IMR-90 (cell line): ENCODE measurements at regions not wholly inside any gene's neighbourhood (a gene's known extent, or its start where the extent isn't known, plus 50 kb on each side); places are given as distances from the start of the nearest gene placed in this dataset.

ENCODE experiments used
- ATAC-seq: fragments of 200-7000 bp; cut with Tn5 transposase; 2 replicates; pipeline ENCODE4 v1.9.1; 2020; ENCODE audit warnings: low read depth, mild to moderate bottlenecking, moderate library complexity
- BruUV-seq: library from RNA; stranded (reverse); fragments of 400-500 nt; replicated peaks from 2 replicates; lab custom pipeline; 2021; lab: Mats Ljungman, UMichigan
- CTCF ChIA-PET: fragments of 300-600 bp; formaldehyde crosslinking; extraction: SDS; loops from one replicate; lab custom pipeline; 2021; ENCODE audit warnings: antibody characterized with exemption; lab: Yijun Ruan, JAX
- POLR2A ChIA-PET: fragments of 300-600 bp; sonication (Branson Sonifier 250); formaldehyde crosslinking; loops from one replicate; lab custom pipeline; 2022; ENCODE audit warnings: antibody characterized with exemption; ENCODE audit not compliant: unreplicated experiment; lab: Charles Lee
- DNase-seq: peaks from one replicate; pipeline ENCODE4 v3.0.0; 2013
- H2AFZ ChIP-seq: replicated peaks from 2 replicates; pipeline ENCODE3; 2013; ENCODE audit warnings: low read length, mild to moderate bottlenecking; ENCODE audit not compliant: poor library complexity
- H2AK5ac ChIP-seq: 2 replicates; pipeline ENCODE4 v1.6.1; 2013; ENCODE audit warnings: low read depth, low read length, inconsistent platforms
- H2AK9ac ChIP-seq: replicated peaks from 2 replicates; pipeline ENCODE3; 2013; ENCODE audit warnings: mild to moderate bottlenecking, low read depth, low read length, moderate library complexity; ENCODE audit not compliant: poor library complexity
- H2BK120ac ChIP-seq: 2 replicates; pipeline ENCODE4 v1.6.1; 2013; ENCODE audit warnings: low read depth, low read length, inconsistent platforms
- H2BK15ac ChIP-seq: 3 replicates; pipeline ENCODE4 v1.6.1; 2013; ENCODE audit warnings: low read depth, low read length, inconsistent platforms
- H2BK20ac ChIP-seq: 2 replicates; pipeline ENCODE4 v1.6.1; 2013; ENCODE audit warnings: low read depth, mild to moderate bottlenecking, inconsistent platforms, low read length, moderate library complexity
- H2BK5ac ChIP-seq: 2 replicates; pipeline ENCODE4 v1.6.1; 2013; ENCODE audit warnings: mild to moderate bottlenecking, low read depth, low read length, inconsistent platforms; ENCODE audit not compliant: poor library complexity, severe bottlenecking
- H3K14ac ChIP-seq: replicated peaks from 2 replicates; pipeline ENCODE4 v1.6.1; 2013; ENCODE audit warnings: low read depth, low read length, inconsistent platforms
- H3K18ac ChIP-seq: 2 replicates; pipeline ENCODE4 v1.6.1; 2013; ENCODE audit warnings: low read depth, low read length, control low read depth
- H3K23ac ChIP-seq: 2 replicates; pipeline ENCODE4 v1.6.1; 2013; ENCODE audit warnings: low read depth, low read length, inconsistent platforms
- H3K27ac ChIP-seq: 2 replicates; pipeline ENCODE4 v1.5.1; 2013; ENCODE audit warnings: mild to moderate bottlenecking, control low read depth, low read length; ENCODE audit not compliant: insufficient read depth
- H3K27me3 ChIP-seq: 2 replicates; pipeline ENCODE4 v1.6.1; 2013; ENCODE audit warnings: low read length; ENCODE audit not compliant: control insufficient read depth, insufficient read depth
- H3K36me3 ChIP-seq: 2 replicates; pipeline ENCODE4 v1.6.1; 2013; ENCODE audit warnings: low read length, mixed read lengths; ENCODE audit not compliant: control insufficient read depth, insufficient read depth
- H3K4ac ChIP-seq: 2 replicates; pipeline ENCODE4 v1.6.1; 2013; ENCODE audit warnings: low read depth, low read length, inconsistent platforms
- H3K4me1 ChIP-seq: 2 replicates; pipeline ENCODE4 v1.6.1; 2013; ENCODE audit warnings: low read length, mixed read lengths; ENCODE audit not compliant: control insufficient read depth, insufficient read depth
- H3K4me2 ChIP-seq: 2 replicates; pipeline ENCODE4 v1.6.1; 2013; ENCODE audit warnings: low read depth, mild to moderate bottlenecking, control low read depth, low read length, moderate library complexity
- H3K4me3 ChIP-seq: 2 replicates; pipeline ENCODE4 v1.5.1; 2013; ENCODE audit warnings: low read depth, mild to moderate bottlenecking, control low read depth, low read length, moderate library complexity; ENCODE audit not compliant: insufficient read depth
- H3K56ac ChIP-seq: 2 replicates; pipeline ENCODE4 v1.6.1; 2013; ENCODE audit warnings: low read length, inconsistent platforms; ENCODE audit not compliant: insufficient read depth; ENCODE audit errors: extremely low read depth
- H3K79me1 ChIP-seq, 2 experiments: 2 replicates each; pipeline ENCODE4 v1.6.1; 2013; ENCODE audit warnings: low read length in 2 of 2, inconsistent platforms in 1 of 2, low read depth in 1 of 2
- H3K9ac ChIP-seq: 2 replicates; pipeline ENCODE4 v1.6.1; 2013; ENCODE audit warnings: low read depth, low read length, control low read depth
- H3K9me1 ChIP-seq: 2 replicates; pipeline ENCODE4 v1.6.1; 2013; ENCODE audit warnings: low read length, inconsistent platforms; ENCODE audit not compliant: insufficient read depth
- H3K9me3 ChIP-seq: 2 replicates; pipeline ENCODE4 v1.6.1; 2013; ENCODE audit warnings: low read length; ENCODE audit not compliant: control insufficient read depth, insufficient read depth
- H4K20me1 ChIP-seq: 2 replicates; pipeline ENCODE4 v1.6.1; 2013; ENCODE audit warnings: low read length, inconsistent platforms; ENCODE audit not compliant: insufficient read depth
- H4K5ac ChIP-seq: 2 replicates; pipeline ENCODE4 v1.6.1; 2013; ENCODE audit warnings: mild to moderate bottlenecking, low read depth, low read length, control low read depth
- H4K8ac ChIP-seq, 2 experiments: 2 replicates each; pipeline ENCODE4 v1.6.1; 2013; ENCODE audit warnings: low read depth in 2 of 2, low read length in 2 of 2, control low read depth in 1 of 2, inconsistent platforms in 1 of 2
- H4K91ac ChIP-seq: 2 replicates; pipeline ENCODE4 v1.6.1; 2013; ENCODE audit warnings: low read depth, low read length, inconsistent platforms; ENCODE audit not compliant: insufficient read depth
- CHD1 ChIP-seq: IDR thresholded peaks from 2 replicates; pipeline ENCODE4 v1.6.1; 2012; ENCODE audit warnings: low read depth, low read length, improper control_type of control experiment
- FOS ChIP-seq: fragments of 150-350 bp; IDR thresholded peaks from 2 replicates; pipeline ENCODE4 v1.6.1; 2016; ENCODE audit warnings: low read depth, low read length
- WGBS, 2 experiments: methylation state at CpG; one replicate each; pipeline versions ENCODE4 v1.1.5 to v1.1.7; 2013; ENCODE audit warnings: missing lambda C conversion rate in 2 of 2; ENCODE audit not compliant: insufficient read length in 1 of 2; ENCODE audit errors: extremely low coverage in 2 of 2; 5-methylcytosine and 5-hydroxymethylcytosine counted together
- dilution Hi-C: fragments of 300-500 bp; cut with HindIII; formaldehyde crosslinking; loops from one replicate; pipeline ENCODE4 v1.14.3; 2018; ENCODE audit warnings: low sequenced_read_pairs; ENCODE audit not compliant: unreplicated experiment
- in situ Hi-C: fragments of 300-500 bp; cut with MboI; formaldehyde crosslinking; loops from 3 replicates; pipeline ENCODE4 v1.14.3; 2019; ENCODE audit warnings: low sequenced_read_pairs, inconsistent platforms, mixed read lengths
- intact Hi-C: fragments of 100-400 bp; cut with micrococcal nuclease; formaldehyde crosslinking; loops from 2 replicates; pipeline ENCODE4 v1.10.0; 2022

GRCh38 chr7:91800389-91800788, 80.1 kb downstream of the MTERF1 start:
- Histone ChIP-seq H2BK20ac (no peak overlapping the region), H3K4me2 (no peak overlapping the region), H2BK5ac (no peak overlapping the region), H3K27me3 (no peaks in the 10 kb centered on the region), H4K8ac (no peak overlapping the region), H2AK5ac (no peak overlapping the region), H3K14ac (no peak overlapping the region), H2AFZ (no peak overlapping the region), H3K4me3 (no peak overlapping the region), H2BK15ac (no peak overlapping the region), H4K20me1 (no peaks in the 10 kb centered on the region), H3K9me1 (no peaks in the 10 kb centered on the region), H3K36me3 (no peaks in the 10 kb centered on the region), H3K4me1 (no peaks in the 10 kb centered on the region), H3K9ac (no peak overlapping the region), H3K79me1 (no peaks in the 10 kb centered on the region), H3K9me3 (no peaks in the 10 kb centered on the region), H3K4ac (no peak overlapping the region), H4K91ac (no peak overlapping the region), H3K23ac (no peak overlapping the region), H3K18ac (no peak overlapping the region), H4K5ac (no peak overlapping the region), H2AK9ac (no peak overlapping the region), H3K56ac (no peak overlapping the region), H2BK120ac (no peak overlapping the region), H3K27ac (no peak overlapping the region)
- ChIA-PET POLR2A (no interaction called here), CTCF (interaction anchor here (0.6 kb wide), 1 partner anchor 9 kb away, joined by 3 read pairs; no protein-coding TSS in a partner anchor)
- dilution Hi-C loops, result no loop called here
- in situ Hi-C loops, result no loop called here
- DNase-seq, result no peak
- intact Hi-C loops, result no loop called here
- TF ChIP-seq FOS (no peak), CHD1 (no peak)
- BruUV-seq, result no TSS peak
- ATAC-seq, result no peak
- WGBS, 2 experiments, result 75% methylated on average over 2 of the region's 9 CpGs; no CpG with 5 or more reads in 1 of the 2 experiments
